ENCODE measurements at regions not wholly inside any gene's neighbourhood (a gene's known extent, or its start where the extent isn't known, plus 50 kb on each side); places are given as distances from the start of the nearest gene placed in this dataset.
"Not testable (repeated sequence)": the region's sequence is repeated elsewhere in the genome, so short reads cannot be mapped to it uniquely, and the experiment has no call there.

DNA sequence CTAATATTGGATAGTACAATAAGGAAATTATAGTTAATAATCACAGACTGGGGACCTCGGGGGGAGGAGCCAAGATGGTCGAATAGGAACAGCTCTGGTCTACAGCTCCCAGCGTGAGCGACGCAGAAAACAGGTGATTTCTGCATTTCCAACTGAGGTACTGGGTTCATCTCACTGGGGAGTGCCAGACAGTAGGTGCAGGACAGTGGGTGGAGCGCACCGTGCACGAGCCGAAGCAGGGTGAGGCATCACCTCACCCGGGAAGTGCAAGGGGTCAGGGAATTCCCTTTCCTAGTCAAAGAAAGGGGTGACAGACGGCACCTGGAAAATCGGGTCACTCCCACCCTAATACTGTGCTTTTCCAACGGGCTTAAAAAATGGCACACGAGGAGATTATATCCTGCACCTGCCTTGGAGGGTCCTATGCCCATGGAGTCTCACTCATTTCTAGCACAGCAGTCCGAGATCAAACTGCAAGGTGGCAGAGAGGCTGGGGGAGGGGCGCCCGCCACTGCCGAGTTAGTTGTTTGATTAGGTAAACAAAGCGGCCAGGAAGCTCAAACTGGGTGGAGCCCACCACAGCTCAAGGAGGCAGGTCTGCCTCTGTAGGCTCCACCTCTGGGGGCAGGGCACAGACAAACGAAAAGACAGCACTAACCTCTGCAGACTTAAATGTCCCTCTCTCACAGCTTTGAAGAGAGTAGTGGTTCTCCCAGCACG, 138.8 kb upstream of the BCL9 start:
- not testable (repeated sequence) for H3K27me3 ChIP-seq (ENCODE audit: control insufficient read depth, insufficient read depth, low read length); H3K4me1 ChIP-seq (ENCODE audit: control insufficient read depth, insufficient read depth, low read length); H3K9ac ChIP-seq (ENCODE audit: low read length); H3K27ac ChIP-seq (ENCODE audit: low read depth, low read length); H3K36me3 ChIP-seq (ENCODE audit: control insufficient read depth, insufficient read depth, low read length)
- 0 out of 2 replicates have a peak overlapping the region, but pooled peaks have one; percentile 7 for H3K4me3 ChIP-seq (ENCODE audit: low read depth, low read length)
- H3K9me3 ChIP-seq (ENCODE audit: control insufficient read depth, insufficient read depth, low read depth, low read length), result peaks cover 11% of the 10 kb centered on the region; the same call in 1 of the 2 replicates

DNA sequence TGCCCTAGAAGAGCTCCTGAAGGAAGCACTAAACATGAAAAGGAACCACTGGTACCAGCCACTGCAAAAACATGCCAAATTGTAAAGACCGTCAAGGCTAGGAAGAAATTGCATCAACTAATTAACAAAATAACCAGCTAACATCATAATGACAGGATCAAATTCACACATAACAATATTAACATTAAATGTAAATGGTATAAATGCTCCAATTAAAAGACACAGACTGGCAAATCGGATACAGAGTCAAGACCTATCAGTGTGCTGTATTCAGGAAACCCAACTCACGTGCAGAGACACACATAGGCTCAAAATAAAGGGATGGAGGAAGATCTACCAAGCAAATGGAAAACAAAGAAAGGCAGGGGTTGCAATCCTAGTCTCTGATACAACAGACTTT, 137.0 kb upstream of the BCL9 start:
- H3K27ac ChIP-seq (ENCODE audit: low read depth, low read length); H3K4me1 ChIP-seq (ENCODE audit: control insufficient read depth, insufficient read depth, low read length); H3K4me3 ChIP-seq (ENCODE audit: low read depth, low read length); H3K36me3 ChIP-seq (ENCODE audit: control insufficient read depth, insufficient read depth, low read length); H3K27me3 ChIP-seq (ENCODE audit: control insufficient read depth, insufficient read depth, low read length); H3K9ac ChIP-seq (ENCODE audit: low read length): not testable (repeated sequence)
- H3K9me3 ChIP-seq (ENCODE audit: control insufficient read depth, insufficient read depth, low read depth, low read length), result peaks cover 11% of the 10 kb centered on the region; the same call in 1 of the 2 replicates

DNA sequence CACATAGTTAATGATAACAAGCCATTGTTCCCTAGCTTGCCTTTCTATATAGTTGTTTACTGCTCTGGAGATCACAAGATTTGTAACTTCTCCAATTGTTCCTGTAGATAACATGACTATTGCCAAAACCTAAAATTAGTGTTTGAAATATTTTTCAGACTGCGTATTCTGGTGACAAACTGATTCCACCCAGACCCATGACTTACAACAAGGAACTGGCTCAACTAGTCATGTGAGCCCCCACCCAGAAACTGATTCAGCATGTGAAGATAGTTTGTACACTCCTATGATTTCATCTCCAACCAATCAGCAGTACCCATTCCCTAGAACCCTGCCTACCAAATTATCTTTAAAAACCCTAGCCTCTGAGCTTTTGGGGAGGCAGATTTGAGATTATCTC, 131.4 kb upstream of the BCL9 start:
- Histone ChIP-seq H3K27me3 (ENCODE audit: control insufficient read depth, insufficient read depth, low read length) (no peaks in the 10 kb centered on the region), H3K27ac (ENCODE audit: low read depth, low read length) (no peak overlapping the region), H3K4me1 (ENCODE audit: control insufficient read depth, insufficient read depth, low read length) (no peaks in the 10 kb centered on the region)

DNA sequence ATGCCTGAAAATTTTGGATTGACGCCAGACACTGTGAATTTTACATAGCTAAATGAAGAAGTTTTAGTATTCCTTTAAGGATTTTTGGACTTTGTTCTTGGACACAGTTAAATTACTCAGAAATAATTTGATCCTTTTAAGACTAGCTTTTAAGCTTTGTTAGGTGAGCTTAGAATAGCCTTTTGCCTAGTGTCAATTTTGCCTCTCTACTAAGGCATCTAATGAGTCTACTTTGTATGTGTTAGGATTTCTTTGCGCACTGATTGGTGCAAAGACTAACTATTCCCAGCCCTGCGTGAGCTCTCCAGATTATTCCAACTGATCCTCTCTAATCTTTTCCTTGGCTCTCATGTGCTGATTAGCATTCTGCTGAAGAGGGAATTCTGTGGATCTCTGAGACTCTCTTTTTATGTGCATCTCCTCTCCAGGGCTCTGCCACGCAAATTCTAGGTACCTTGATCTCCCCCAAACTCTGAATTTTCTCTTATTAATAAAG, 128.1 kb upstream of the BCL9 start:
- Histone ChIP-seq H3K4me3 (ENCODE audit: low read depth, low read length) (no peak overlapping the region), H3K9ac (ENCODE audit: low read length) (no peak overlapping the region), H3K27ac (ENCODE audit: low read depth, low read length) (no peak overlapping the region), H3K9me3 (ENCODE audit: control insufficient read depth, insufficient read depth, low read depth, low read length) (peaks cover 10% of the 10 kb centered on the region), H3K27me3 (ENCODE audit: control insufficient read depth, insufficient read depth, low read length) (no peaks in the 10 kb centered on the region), H3K4me1 (ENCODE audit: control insufficient read depth, insufficient read depth, low read length) (no peaks in the 10 kb centered on the region), H3K36me3 (ENCODE audit: control insufficient read depth, insufficient read depth, low read length) (no peaks in the 10 kb centered on the region)

More for the DNA sequence above, 131.4 kb upstream of the BCL9 start:
- no peaks in the 10 kb centered on the region for H3K36me3 ChIP-seq (ENCODE audit: control insufficient read depth, insufficient read depth, low read length)
- peaks cover 10% of the 10 kb centered on the region for H3K9me3 ChIP-seq (ENCODE audit: control insufficient read depth, insufficient read depth, low read depth, low read length)
- no peak overlapping the region for H3K9ac ChIP-seq (ENCODE audit: low read length)
- no peak overlapping the region for H3K4me3 ChIP-seq (ENCODE audit: low read depth, low read length)

DNA sequence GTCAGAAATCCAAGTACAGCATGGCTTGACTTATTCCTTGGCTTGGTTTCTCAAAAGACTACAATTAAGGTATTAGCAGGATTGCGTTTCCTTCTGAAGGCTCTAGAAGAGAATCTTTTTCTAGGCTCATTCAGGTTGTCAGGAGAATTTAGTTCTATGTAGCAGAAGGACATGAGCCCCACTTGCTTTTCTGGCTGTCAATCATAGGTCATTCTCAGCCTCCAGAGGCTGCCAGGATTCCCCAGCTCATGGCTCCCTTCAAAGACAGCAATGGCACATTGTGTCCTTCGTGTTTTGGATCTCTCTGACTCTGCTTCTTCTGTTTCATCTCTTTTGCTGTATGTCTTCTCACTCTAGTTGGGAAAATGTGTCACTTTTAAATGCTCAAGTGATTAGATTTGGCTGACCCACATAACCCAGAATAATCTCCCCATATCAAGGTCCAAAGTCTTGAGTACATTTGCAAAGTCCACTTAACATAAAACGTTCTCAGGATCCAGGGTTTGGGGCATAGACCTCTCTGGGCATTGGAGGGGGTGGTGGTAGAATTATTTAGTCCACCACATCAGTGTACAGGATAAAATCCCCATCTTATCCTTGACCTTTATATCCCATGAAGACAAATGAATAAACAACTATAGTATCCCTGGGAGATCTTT, 126.7 kb upstream of the BCL9 start:
- no peak overlapping the region for H3K4me3 ChIP-seq (ENCODE audit: low read depth, low read length)
- H3K9ac ChIP-seq (ENCODE audit: low read length), result no peak overlapping the region
- H3K27ac ChIP-seq (ENCODE audit: low read depth, low read length), result no peak overlapping the region
- no peaks in the 10 kb centered on the region for H3K27me3 ChIP-seq (ENCODE audit: control insufficient read depth, insufficient read depth, low read length)
- H3K36me3 ChIP-seq (ENCODE audit: control insufficient read depth, insufficient read depth, low read length), result no peaks in the 10 kb centered on the region
- H3K9me3 ChIP-seq (ENCODE audit: control insufficient read depth, insufficient read depth, low read depth, low read length), result peaks cover 9% of the 10 kb centered on the region
- H3K4me1 ChIP-seq (ENCODE audit: control insufficient read depth, insufficient read depth, low read length), result no peaks in the 10 kb centered on the region

GRCh38 chr1:147417024-147417423, 124.3 kb upstream of the BCL9 start:
- Histone ChIP-seq H3K27me3 (ENCODE audit: control insufficient read depth, insufficient read depth, low read length) (no peaks in the 10 kb centered on the region), H3K9me3 (ENCODE audit: control insufficient read depth, insufficient read depth, low read depth, low read length) (peaks cover 5% of the 10 kb centered on the region; the same call in 1 of the 2 replicates), H3K36me3 (ENCODE audit: control insufficient read depth, insufficient read depth, low read length) (no peaks in the 10 kb centered on the region), H3K27ac (ENCODE audit: low read depth, low read length) (no peak overlapping the region), H3K4me3 (ENCODE audit: low read depth, low read length) (no peak overlapping the region), H3K4me1 (ENCODE audit: control insufficient read depth, insufficient read depth, low read length) (no peaks in the 10 kb centered on the region), H3K9ac (ENCODE audit: low read length) (no peak overlapping the region)

- H3K9me3 ChIP-seq (ENCODE audit: control insufficient read depth, insufficient read depth, low read depth, low read length); H3K9ac ChIP-seq (ENCODE audit: low read length); H3K27ac ChIP-seq (ENCODE audit: low read depth, low read length); H3K27me3 ChIP-seq (ENCODE audit: control insufficient read depth, insufficient read depth, low read length); H3K4me1 ChIP-seq (ENCODE audit: control insufficient read depth, insufficient read depth, low read length); H3K36me3 ChIP-seq (ENCODE audit: control insufficient read depth, insufficient read depth, low read length): not testable (repeated sequence)
- peak overlapping the region; percentile 41; the same call in 1 of the 2 replicates for H3K4me3 ChIP-seq (ENCODE audit: low read depth, low read length)
Measured at GRCh38 chr1:147423100-147423827, 118.0 kb upstream of the BCL9 start.

DNA sequence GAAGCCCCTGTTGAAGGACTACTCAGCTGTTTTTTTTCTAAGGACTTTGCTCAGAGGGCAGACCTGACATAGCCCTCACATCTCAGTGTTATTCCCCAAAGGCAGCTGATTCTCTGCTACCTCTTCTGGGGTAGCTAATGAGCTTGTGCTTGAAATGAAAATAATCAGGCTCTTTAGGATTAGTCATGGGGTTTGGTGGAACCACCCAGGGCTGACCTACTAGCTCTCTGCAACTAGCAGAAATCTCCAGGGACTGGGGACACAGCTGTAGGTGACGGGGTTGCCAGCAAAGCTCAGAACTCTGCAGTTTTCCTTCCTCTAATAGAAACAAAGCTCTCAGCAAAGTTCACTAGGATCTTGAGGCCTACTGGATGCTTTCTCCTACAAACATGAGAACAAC, 106.4 kb upstream of the BCL9 start:
- Histone ChIP-seq H3K9me3 (ENCODE audit: control insufficient read depth, insufficient read depth, low read depth, low read length) (no peaks in the 10 kb centered on the region), H3K4me3 (ENCODE audit: low read depth, low read length) (no peak overlapping the region), H3K27me3 (ENCODE audit: control insufficient read depth, insufficient read depth, low read length) (no peaks in the 10 kb centered on the region), H3K9ac (ENCODE audit: low read length) (no peak overlapping the region), H3K27ac (ENCODE audit: low read depth, low read length) (no peak overlapping the region), H3K4me1 (ENCODE audit: control insufficient read depth, insufficient read depth, low read length) (no peaks in the 10 kb centered on the region), H3K36me3 (ENCODE audit: control insufficient read depth, insufficient read depth, low read length) (no peaks in the 10 kb centered on the region)

GRCh38 chr1:147444381-147444780, 96.9 kb upstream of the BCL9 start:
- Histone ChIP-seq H3K9ac (ENCODE audit: low read length) (no peak overlapping the region), H3K9me3 (ENCODE audit: control insufficient read depth, insufficient read depth, low read depth, low read length) (peaks cover 9% of the 10 kb centered on the region), H3K27ac (ENCODE audit: low read depth, low read length) (no peak overlapping the region), H3K27me3 (ENCODE audit: control insufficient read depth, insufficient read depth, low read length) (no peaks in the 10 kb centered on the region), H3K4me3 (ENCODE audit: low read depth, low read length) (no peak overlapping the region), H3K4me1 (ENCODE audit: control insufficient read depth, insufficient read depth, low read length) (no peaks in the 10 kb centered on the region), H3K36me3 (ENCODE audit: control insufficient read depth, insufficient read depth, low read length) (no peaks in the 10 kb centered on the region)

GRCh38 chr1:147451628-147452027, 89.7 kb upstream of the BCL9 start:
- no peak overlapping the region for H3K27ac ChIP-seq (ENCODE audit: low read depth, low read length)
- H3K9ac ChIP-seq (ENCODE audit: low read length), result no peak overlapping the region
- no peaks in the 10 kb centered on the region for H3K4me1 ChIP-seq (ENCODE audit: control insufficient read depth, insufficient read depth, low read length)
- no peaks in the 10 kb centered on the region for H3K27me3 ChIP-seq (ENCODE audit: control insufficient read depth, insufficient read depth, low read length)
- H3K4me3 ChIP-seq (ENCODE audit: low read depth, low read length), result no peak overlapping the region
- no peaks in the 10 kb centered on the region for H3K9me3 ChIP-seq (ENCODE audit: control insufficient read depth, insufficient read depth, low read depth, low read length)
- H3K36me3 ChIP-seq (ENCODE audit: control insufficient read depth, insufficient read depth, low read length), result no peaks in the 10 kb centered on the region

- Histone ChIP-seq H3K36me3 (ENCODE audit: control insufficient read depth, insufficient read depth, low read length) (no peaks in the 10 kb centered on the region), H3K4me1 (ENCODE audit: control insufficient read depth, insufficient read depth, low read length) (no peaks in the 10 kb centered on the region), H3K27ac (ENCODE audit: low read depth, low read length) (no peak overlapping the region), H3K9ac (ENCODE audit: low read length) (no peak overlapping the region), H3K27me3 (ENCODE audit: control insufficient read depth, insufficient read depth, low read length) (no peaks in the 10 kb centered on the region), H3K4me3 (ENCODE audit: low read depth, low read length) (no peak overlapping the region), H3K9me3 (ENCODE audit: control insufficient read depth, insufficient read depth, low read depth, low read length) (no peaks in the 10 kb centered on the region)
Measured at GRCh38 chr1:147452809-147453208, 88.5 kb upstream of the BCL9 start.

Measured in HUES6 (cell line).